ENCODE measurements at regions not wholly inside any gene's neighbourhood (a gene's known extent, or its start where the extent isn't known, plus 50 kb on each side); places are given as distances from the start of the nearest gene placed in this dataset.

DNA sequence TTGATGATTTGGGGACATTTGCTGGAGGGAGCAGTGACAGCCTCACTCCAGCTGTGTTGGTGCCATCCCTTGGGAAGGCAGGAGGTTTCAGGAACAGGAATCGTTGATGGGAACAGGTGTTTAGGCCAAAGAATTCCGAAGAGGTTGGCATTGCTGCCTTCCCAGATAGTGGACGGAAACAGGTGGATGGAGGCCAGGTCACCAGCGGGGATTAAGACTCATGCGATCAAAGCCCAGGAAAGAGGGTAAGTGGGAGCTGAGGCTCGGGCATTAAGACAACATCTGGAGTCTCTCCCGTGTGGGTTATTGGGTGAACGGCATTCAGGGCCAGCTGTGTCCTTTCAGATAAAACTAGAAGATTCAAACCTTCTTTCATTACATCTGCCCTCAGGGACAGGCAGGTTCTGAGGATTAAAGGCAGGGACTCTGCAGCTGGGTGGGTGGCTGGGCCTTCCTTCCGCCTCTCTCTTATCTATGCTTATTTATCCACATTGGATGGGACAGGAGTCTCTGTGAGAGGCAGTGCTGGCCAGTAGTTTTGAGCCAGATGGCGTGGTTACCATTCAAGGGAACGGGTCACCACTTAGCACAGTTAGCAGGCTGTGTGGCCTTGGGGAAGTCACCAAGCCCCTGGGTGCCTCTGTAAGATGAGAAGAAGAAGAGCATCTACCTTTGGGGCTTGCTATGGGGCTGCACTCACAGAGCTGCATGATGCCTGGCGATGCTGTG, 67.6 kb downstream of the INSIG1 start:
- Histone ChIP-seq H4K20me1 (replicated peaks; ENCODE audit: control insufficient read depth, insufficient read depth, low read length) (peaks cover 15% of the 10 kb centered on the region; the same call in 1 of the 2 replicates), H3K4me3 (no peak overlapping the region), H3K36me3 (ENCODE audit: control insufficient read depth, insufficient read depth, low read length) (no peaks in the 10 kb centered on the region), H3K4me1 (replicated peaks in 1 of 2; ENCODE audit: control insufficient read depth in 2 of 2, insufficient read depth in 2 of 2, low read length in 2 of 2) (no peaks in the 10 kb centered on the region), H3K9me1 (ENCODE audit: control insufficient read depth, insufficient read depth, low read length) (no peaks in the 10 kb centered on the region), H3K4me2 (ENCODE audit: insufficient read depth, low read length) (no peak overlapping the region), H2AFZ (ENCODE audit: low read depth, low read length) (no peak overlapping the region), H3K27me3 (ENCODE audit: control insufficient read depth in 2 of 2, insufficient read depth in 2 of 2, low read length in 2 of 2) (peaks cover 42 to 73% of the 10 kb centered on the region in 2 experiments), H3K9me3 (replicated peaks; ENCODE audit: control insufficient read depth, insufficient read depth, low read depth, low read length) (no peaks in the 10 kb centered on the region), H3K27ac (ENCODE audit: extremely low read depth, low read depth, low read length) (no peak overlapping the region), H3K79me2 (ENCODE audit: control insufficient read depth, insufficient read depth, low read length) (no peaks in the 10 kb centered on the region), H3K9ac (ENCODE audit: insufficient read depth in 1 of 2, low read depth in 2 of 2, low read length in 2 of 2) (no peak overlapping the region)
- ATAC-seq (peak; percentile 15; the same call in 1 of the 3 replicates), DNase-seq (ENCODE audit: extremely low read depth in 1 of 4, low spot score in 3 of 4) (no peak), FAIRE-seq (peak; percentile 44)
- WGBS (ENCODE audit: insufficient coverage, low coverage, missing lambda C conversion rate), result under 1% methylated on average over 12 of the region's 12 CpGs
- TF ChIP-seq CBFA2T3 (IDR thresholded peaks at IDR 0.05), result 0 out of 2 replicates have a peak, but pooled peaks have one; percentile 11
- TF ChIP-seq ZNF354B (CRISPR knock-in tag; IDR thresholded peaks at IDR 0.05), result no peak
- TF ChIP-seq, protein P1, sequence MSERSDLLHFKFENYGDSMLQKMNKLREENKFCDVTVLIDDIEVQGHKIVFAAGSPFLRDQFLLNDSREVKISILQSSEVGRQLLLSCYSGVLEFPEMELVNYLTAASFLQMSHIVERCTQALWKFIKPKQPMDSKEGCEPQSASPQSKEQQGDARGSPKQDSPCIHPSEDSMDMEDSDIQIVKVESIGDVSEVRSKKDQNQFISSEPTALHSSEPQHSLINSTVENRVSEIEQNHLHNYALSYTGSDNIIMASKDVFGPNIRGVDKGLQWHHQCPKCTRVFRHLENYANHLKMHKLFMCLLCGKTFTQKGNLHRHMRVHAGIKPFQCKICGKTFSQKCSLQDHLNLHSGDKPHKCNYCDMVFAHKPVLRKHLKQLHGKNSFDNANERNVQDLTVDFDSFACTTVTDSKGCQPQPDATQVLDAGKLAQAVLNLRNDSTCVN (CRISPR knock-in tag; IDR thresholded peaks at IDR 0.05), result no peak
- in situ Hi-C loops (cut with MboI), result no loop called here
- ChIA-PET POLR2A (interaction anchor here (1.2 kb wide), 1 partner anchor 160 kb away, joined by 3 read pairs; no protein-coding TSS in a partner anchor), CTCF (ENCODE audit: low intra/inter-chr PET ratio) (no interaction called here)
- BruUV-seq (replicated peaks), result no TSS peak
- intact Hi-C loops (cut with micrococcal nuclease), result no loop called here

All from K562 (cell line).